Vagina (tissue), 2 donors: ENCODE measurements at regions not wholly inside any gene's neighbourhood (a gene's known extent, or its start where the extent isn't known, plus 50 kb on each side); places are given as distances from the start of the nearest gene placed in this dataset.

Experiments used
- DNase-seq, 2 donors: peaks; one replicate each; pipeline ENCODE4 v3.0.0-alpha.2; 2017; ENCODE audit errors: extremely low spot score in 2 of 2
- H3K27ac ChIP-seq: fragments of 200-600 bp; sonication (generic); one replicate; pipeline ENCODE4 v1.5.1; 2019
- H3K27me3 ChIP-seq: fragments of 200-600 bp; sonication (generic); one replicate; pipeline ENCODE4 v1.5.1; 2019
- H3K36me3 ChIP-seq, 2 donors: fragments of 200-600 bp; sonication (generic); one replicate each; pipeline ENCODE4 v1.5.1; 2017 to 2019
- H3K4me1 ChIP-seq: fragments of 200-600 bp; sonication (generic); one replicate; pipeline ENCODE4 v1.5.1; 2019
- H3K4me3 ChIP-seq, 2 donors: fragments of 200-600 bp; sonication (generic); 1 replicate in 1 of 2; 2 replicates in 1 of 2; pipeline ENCODE4 v1.5.1; 2016 to 2019
- H3K9me3 ChIP-seq: fragments of 200-600 bp; sonication (generic); one replicate; pipeline ENCODE4 v1.5.1; 2019
- POLR2A ChIP-seq, 2 donors: fragments of 450-650 bp; IDR thresholded peaks; one replicate each; pipeline ENCODE4 v1.6.1; 2017; ENCODE audit warnings: antibody characterized with exemption in 2 of 2, mild to moderate bottlenecking in 2 of 2, moderate library complexity in 2 of 2
- POLR2AphosphoS5 ChIP-seq, 2 donors: sonication (generic); formaldehyde crosslinking; IDR thresholded peaks; one replicate each; pipeline ENCODE4 v1.9.0; 2017; ENCODE audit warnings: antibody characterized with exemption in 2 of 2, mild to moderate bottlenecking in 2 of 2, low read depth in 1 of 2; ENCODE audit not compliant: insufficient read depth in 1 of 2
- intact Hi-C: fragments of 100-400 bp; cut with DNase I; formaldehyde crosslinking; loops from one replicate; pipeline ENCODE4 v1.15.1; 2023
- TF ChIP-seq, protein P1 (sequence below), 3 experiments: fragments of 450-650 bp in 2 of 3; fragments of 200-600 bp in 1 of 3; sonication (generic) in 1 of 3; IDR thresholded peaks; one replicate each; pipeline ENCODE4 v1.5.1; 2017 to 2019; ENCODE audit warnings: antibody characterized with exemption in 3 of 3, mild to moderate bottlenecking in 2 of 3, moderate library complexity in 2 of 3

DNA sequence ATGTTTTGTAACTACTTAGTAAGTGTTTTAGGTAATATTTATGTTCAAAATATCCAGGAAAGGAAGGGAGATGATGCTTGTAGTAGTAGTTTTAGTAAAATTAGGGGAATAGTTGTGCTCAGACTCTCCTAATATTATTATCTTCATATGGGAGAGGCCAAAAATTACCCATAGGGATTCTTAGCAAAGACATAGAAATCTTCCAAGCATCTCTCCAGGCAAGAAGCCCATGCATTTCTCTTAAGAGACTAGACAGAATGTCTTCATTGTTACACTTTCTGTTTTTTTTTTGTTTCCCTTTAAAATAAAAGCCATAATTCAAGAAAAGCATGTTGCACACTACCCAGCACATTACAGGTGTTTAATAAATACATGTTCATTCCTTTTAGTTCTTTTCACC lies 180.6 kb downstream of the CYB561 start:
- TF ChIP-seq, protein P1, sequence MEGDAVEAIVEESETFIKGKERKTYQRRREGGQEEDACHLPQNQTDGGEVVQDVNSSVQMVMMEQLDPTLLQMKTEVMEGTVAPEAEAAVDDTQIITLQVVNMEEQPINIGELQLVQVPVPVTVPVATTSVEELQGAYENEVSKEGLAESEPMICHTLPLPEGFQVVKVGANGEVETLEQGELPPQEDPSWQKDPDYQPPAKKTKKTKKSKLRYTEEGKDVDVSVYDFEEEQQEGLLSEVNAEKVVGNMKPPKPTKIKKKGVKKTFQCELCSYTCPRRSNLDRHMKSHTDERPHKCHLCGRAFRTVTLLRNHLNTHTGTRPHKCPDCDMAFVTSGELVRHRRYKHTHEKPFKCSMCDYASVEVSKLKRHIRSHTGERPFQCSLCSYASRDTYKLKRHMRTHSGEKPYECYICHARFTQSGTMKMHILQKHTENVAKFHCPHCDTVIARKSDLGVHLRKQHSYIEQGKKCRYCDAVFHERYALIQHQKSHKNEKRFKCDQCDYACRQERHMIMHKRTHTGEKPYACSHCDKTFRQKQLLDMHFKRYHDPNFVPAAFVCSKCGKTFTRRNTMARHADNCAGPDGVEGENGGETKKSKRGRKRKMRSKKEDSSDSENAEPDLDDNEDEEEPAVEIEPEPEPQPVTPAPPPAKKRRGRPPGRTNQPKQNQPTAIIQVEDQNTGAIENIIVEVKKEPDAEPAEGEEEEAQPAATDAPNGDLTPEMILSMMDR (IDR thresholded peaks at IDR 0.05): no peak
- TF ChIP-seq POLR2A (IDR thresholded peaks at IDR 0.05) (no peak), POLR2AphosphoS5 (IDR thresholded peaks at IDR 0.05; ENCODE audit: insufficient read depth in 1 of 2, low read depth in 1 of 2) (no peak)
- no peak for DNase-seq
- intact Hi-C loops: no loop called here
- H3K36me3 ChIP-seq: peaks cover 0 to 9% of the 10 kb centered on the region in 2 donors
- H3K4me3 ChIP-seq: no peak overlapping the region
- H3K4me1 ChIP-seq: no peaks in the 10 kb centered on the region
- no peaks in the 10 kb centered on the region for H3K27me3 ChIP-seq
- H3K27ac ChIP-seq: no peak overlapping the region
- H3K9me3 ChIP-seq: no peaks in the 10 kb centered on the region

DNA sequence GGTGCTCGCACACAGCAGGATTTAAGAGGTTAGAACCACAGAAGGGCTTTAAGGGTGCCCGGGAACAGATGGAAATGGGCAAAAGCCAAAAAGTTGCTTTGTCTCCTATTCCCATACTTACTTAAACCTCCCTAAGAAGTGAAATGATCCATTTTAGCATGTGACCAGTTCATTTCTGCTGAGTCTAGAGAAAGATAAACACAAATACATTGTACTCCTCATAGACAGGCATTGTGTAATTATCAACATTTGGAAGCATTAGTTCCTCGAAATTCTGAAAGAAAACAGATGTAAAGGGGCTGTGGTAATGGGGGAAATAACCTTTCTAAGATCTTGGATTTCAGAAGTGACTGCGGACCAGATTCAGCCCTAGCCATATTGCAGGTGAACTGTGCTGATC lies 178.3 kb downstream of the CYB561 start:
- no peak overlapping the region for H3K4me3 ChIP-seq
- H3K27me3 ChIP-seq: no peaks in the 10 kb centered on the region
- no peaks in the 10 kb centered on the region for H3K9me3 ChIP-seq
- H3K4me1 ChIP-seq: no peaks in the 10 kb centered on the region
- no peak for DNase-seq
- intact Hi-C loops: no loop called here
- peaks cover 0 to 9% of the 10 kb centered on the region in 2 donors for H3K36me3 ChIP-seq
- H3K27ac ChIP-seq: no peak overlapping the region
- TF ChIP-seq, protein P1 (IDR thresholded peaks at IDR 0.05): no peak
- TF ChIP-seq POLR2A (IDR thresholded peaks at IDR 0.05) (no peak), POLR2AphosphoS5 (IDR thresholded peaks at IDR 0.05; ENCODE audit: insufficient read depth in 1 of 2, low read depth in 1 of 2) (no peak)

DNA sequence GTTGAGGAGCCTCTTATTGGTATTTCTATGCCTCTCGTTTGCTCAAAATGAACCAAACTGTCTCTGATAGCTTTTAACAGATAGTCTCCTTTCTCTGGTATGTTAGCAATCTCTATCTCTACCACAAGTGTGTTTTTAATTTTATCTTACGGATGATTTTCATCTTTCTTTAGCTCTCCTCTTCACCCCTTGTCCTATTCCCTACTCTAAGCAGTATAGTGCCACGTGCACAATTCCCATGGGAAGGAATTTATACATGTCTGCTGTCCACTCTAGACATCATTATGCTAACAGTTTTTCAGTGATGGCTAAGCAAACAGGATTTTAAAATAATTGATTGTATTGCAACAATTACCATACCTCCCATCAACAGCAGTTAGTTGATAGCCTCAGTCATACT lies 177.3 kb downstream of the CYB561 start:
- TF ChIP-seq POLR2AphosphoS5 (IDR thresholded peaks at IDR 0.05; ENCODE audit: insufficient read depth in 1 of 2, low read depth in 1 of 2) (no peak), POLR2A (IDR thresholded peaks at IDR 0.05) (no peak)
- TF ChIP-seq, protein P1 (IDR thresholded peaks at IDR 0.05): no peak
- no peaks in the 10 kb centered on the region for H3K27me3 ChIP-seq
- H3K9me3 ChIP-seq: no peaks in the 10 kb centered on the region
- no peak overlapping the region for H3K4me3 ChIP-seq
- no peak for DNase-seq
- peaks cover 0 to 9% of the 10 kb centered on the region in 2 donors for H3K36me3 ChIP-seq
- no peak overlapping the region for H3K27ac ChIP-seq
- H3K4me1 ChIP-seq: no peaks in the 10 kb centered on the region
- intact Hi-C loops: no loop called here

DNA sequence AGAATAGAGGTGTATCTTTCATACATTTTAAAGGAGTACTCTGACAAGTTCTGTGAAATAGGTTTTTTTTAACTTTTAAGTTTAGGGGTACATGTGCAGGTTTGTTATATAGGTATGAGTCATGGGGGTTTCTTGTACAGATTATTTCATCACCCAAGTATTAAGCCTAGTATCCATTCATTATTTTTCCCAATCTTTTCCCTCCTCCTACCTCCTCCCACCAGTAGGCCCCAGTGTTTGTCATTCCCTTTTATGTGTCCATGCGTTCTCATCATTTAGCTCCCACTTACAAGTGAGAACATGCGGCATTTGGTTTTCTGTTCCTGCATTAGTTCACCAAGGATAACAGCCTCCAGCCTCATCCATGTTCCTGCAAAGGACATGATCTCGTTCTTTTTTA lies 175.5 kb downstream of the CYB561 start:
- H3K4me3 ChIP-seq: no peak overlapping the region
- peaks cover 0 to 9% of the 10 kb centered on the region in 2 donors for H3K36me3 ChIP-seq
- no peak for DNase-seq
- no peak for TF ChIP-seq POLR2A (IDR thresholded peaks at IDR 0.05)
- no peaks in the 10 kb centered on the region for H3K9me3 ChIP-seq
- H3K27me3 ChIP-seq: no peaks in the 10 kb centered on the region
- intact Hi-C loops: no loop called here
- H3K27ac ChIP-seq: no peak overlapping the region
- no peaks in the 10 kb centered on the region for H3K4me1 ChIP-seq

DNA sequence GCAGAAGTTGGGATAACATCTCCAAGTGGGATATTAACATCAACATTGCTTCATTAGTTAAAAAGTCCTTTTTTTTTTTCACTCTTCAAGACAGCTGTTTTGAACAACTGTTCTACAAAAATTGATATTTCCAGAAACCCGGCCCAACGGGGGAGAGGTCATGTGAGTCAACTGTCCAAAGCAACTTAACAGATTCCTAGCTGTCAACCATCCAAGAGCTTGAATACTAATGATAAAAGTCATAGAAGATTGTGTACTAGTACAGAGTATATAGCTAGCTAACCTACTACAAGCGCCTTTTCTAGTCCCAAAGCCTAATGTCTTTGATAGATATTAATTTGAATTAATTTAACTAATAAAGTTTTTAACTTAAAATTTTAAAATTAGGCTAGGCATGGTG lies 172.0 kb downstream of the CYB561 start:
- H3K4me1 ChIP-seq: no peaks in the 10 kb centered on the region
- H3K9me3 ChIP-seq: no peaks in the 10 kb centered on the region
- H3K27ac ChIP-seq: no peak overlapping the region
- TF ChIP-seq, protein P1 (IDR thresholded peaks at IDR 0.05): no peak
- TF ChIP-seq POLR2AphosphoS5 (IDR thresholded peaks at IDR 0.05; ENCODE audit: insufficient read depth in 1 of 2, low read depth in 1 of 2): no peak
- no peak for TF ChIP-seq POLR2A (IDR thresholded peaks at IDR 0.05)
- no peaks in the 10 kb centered on the region for H3K36me3 ChIP-seq
- intact Hi-C loops: no loop called here
- H3K27me3 ChIP-seq: no peaks in the 10 kb centered on the region
- H3K4me3 ChIP-seq: no peak overlapping the region
- no peak for DNase-seq
